ENCODE measurements at regions not wholly inside any gene's neighbourhood (a gene's known extent, or its start where the extent isn't known, plus 50 kb on each side); places are given as distances from the start of the nearest gene placed in this dataset.

DNA sequence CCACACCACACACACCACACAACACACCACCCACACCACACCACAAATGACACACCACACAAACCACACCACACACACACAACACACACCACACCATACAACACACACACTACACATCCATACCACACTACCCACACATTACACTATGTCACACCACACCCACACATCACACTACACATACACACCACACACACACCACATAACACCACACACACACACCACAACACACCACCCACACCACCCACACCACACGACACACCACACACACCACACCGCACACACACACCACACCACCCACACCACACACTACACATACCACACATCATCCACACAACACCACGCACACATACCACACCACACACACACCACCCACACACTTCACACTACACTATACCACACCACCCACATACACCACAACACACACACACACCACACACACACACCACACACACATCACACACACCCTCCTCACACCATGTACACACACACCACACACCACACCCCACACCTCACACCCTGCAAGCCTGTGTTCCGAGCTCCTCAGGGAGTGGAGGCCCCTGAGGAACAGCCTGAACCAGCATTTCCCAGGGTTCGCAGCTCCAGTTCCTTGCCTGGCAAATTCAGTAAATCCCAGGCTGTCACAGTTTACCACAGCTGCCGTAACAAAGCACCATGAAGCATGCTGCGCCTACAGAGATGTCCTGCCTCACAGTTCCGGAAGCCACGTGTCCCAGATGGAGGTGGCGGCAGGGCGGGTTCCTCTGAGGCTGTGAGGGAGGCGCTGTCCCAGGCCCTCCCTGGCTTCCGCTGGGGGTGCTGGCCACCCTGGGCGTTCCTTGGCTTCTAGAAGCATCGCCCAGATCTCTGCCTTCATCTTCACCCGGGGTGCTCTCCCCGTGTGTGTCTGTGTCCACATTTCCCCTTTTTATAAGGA is 69.8 kb upstream of the ATP5PO start:
- 83% methylated on average over 15 of the region's 17 CpGs for WGBS (ENCODE audit: low lambda C conversion rate, missing lambda C conversion rate)
- no peaks in the 10 kb centered on the region for H3K9me2 ChIP-seq (replicated peaks; ENCODE audit: insufficient read depth)
- H3K27ac ChIP-seq = no peak overlapping the region

DNA sequence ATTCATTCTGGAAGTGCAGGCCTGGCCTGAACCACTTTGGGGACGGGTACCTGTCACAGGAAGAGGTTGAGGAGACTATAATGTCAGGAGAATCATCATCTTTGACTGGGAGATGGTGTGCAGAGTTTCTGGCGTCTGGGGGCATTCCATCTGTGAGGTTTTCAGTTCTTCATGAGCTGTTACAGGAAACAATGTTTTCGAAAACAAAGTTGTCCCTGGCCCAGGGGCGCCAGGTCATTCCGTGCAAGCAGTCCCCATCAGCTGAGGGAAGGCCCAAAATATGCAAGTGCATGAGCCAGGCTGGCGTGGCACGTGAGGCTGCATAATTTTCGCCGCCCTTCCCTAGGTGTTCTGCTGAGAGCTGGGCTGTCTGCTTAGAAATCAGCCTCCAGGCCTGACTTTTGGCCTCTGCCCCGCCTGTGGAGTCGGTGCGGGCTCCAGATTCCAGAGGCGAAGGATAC is 68.4 kb upstream of the ATP5PO start:
- Histone ChIP-seq H3K27ac (no peak overlapping the region), H3K79me2 (no peaks in the 10 kb centered on the region), H3K9me2 (replicated peaks; ENCODE audit: insufficient read depth) (no peaks in the 10 kb centered on the region), H3K36me3 (replicated peaks; ENCODE audit: insufficient read depth, low read depth) (no peaks in the 10 kb centered on the region), H3K4me2 (no peak overlapping the region), H2AFZ (no peak overlapping the region), H3K4me1 (ENCODE audit: insufficient read depth) (no peaks in the 10 kb centered on the region), H3K9me3 (ENCODE audit: low read depth) (no peaks in the 10 kb centered on the region), H3K27me3 (no peaks in the 10 kb centered on the region), H3K4me3 (no peak overlapping the region), H4K20me1 (ENCODE audit: insufficient read depth, poor library complexity, severe bottlenecking) (no peaks in the 10 kb centered on the region)
- WGBS (ENCODE audit: low lambda C conversion rate, missing lambda C conversion rate) = 91% methylated on average over 13 of the region's 13 CpGs
- no peak for DNase-seq (ENCODE audit: low spot score)
- TF ChIP-seq EZH2 (IDR thresholded peaks at IDR 0.05; ENCODE audit: borderline replicate concordance) = no peak

More for the DNA sequence above, 69.8 kb upstream of the ATP5PO start:
- Histone ChIP-seq H4K20me1 (ENCODE audit: insufficient read depth, poor library complexity, severe bottlenecking) (no peaks in the 10 kb centered on the region), H3K27me3 (no peaks in the 10 kb centered on the region), H3K4me2 (no peak overlapping the region), H3K4me1 (ENCODE audit: insufficient read depth) (no peaks in the 10 kb centered on the region), H2AFZ (no peak overlapping the region), H3K4me3 (no peak overlapping the region), H3K79me2 (no peaks in the 10 kb centered on the region), H3K36me3 (replicated peaks; ENCODE audit: insufficient read depth, low read depth) (no peaks in the 10 kb centered on the region), H3K9me3 (ENCODE audit: low read depth) (no peaks in the 10 kb centered on the region)
- DNase-seq (ENCODE audit: low spot score) = no peak
- TF ChIP-seq EZH2 (IDR thresholded peaks at IDR 0.05; ENCODE audit: borderline replicate concordance) (no peak), EZH2phosphoT487 (IDR thresholded peaks at IDR 0.05; ENCODE audit: low read depth, severe bottlenecking, unreplicated experiment) (no peak)
- TF ChIP-seq, protein P1, sequence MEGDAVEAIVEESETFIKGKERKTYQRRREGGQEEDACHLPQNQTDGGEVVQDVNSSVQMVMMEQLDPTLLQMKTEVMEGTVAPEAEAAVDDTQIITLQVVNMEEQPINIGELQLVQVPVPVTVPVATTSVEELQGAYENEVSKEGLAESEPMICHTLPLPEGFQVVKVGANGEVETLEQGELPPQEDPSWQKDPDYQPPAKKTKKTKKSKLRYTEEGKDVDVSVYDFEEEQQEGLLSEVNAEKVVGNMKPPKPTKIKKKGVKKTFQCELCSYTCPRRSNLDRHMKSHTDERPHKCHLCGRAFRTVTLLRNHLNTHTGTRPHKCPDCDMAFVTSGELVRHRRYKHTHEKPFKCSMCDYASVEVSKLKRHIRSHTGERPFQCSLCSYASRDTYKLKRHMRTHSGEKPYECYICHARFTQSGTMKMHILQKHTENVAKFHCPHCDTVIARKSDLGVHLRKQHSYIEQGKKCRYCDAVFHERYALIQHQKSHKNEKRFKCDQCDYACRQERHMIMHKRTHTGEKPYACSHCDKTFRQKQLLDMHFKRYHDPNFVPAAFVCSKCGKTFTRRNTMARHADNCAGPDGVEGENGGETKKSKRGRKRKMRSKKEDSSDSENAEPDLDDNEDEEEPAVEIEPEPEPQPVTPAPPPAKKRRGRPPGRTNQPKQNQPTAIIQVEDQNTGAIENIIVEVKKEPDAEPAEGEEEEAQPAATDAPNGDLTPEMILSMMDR (IDR thresholded peaks at IDR 0.05; ENCODE audit: poor library complexity) = no peak

DNA sequence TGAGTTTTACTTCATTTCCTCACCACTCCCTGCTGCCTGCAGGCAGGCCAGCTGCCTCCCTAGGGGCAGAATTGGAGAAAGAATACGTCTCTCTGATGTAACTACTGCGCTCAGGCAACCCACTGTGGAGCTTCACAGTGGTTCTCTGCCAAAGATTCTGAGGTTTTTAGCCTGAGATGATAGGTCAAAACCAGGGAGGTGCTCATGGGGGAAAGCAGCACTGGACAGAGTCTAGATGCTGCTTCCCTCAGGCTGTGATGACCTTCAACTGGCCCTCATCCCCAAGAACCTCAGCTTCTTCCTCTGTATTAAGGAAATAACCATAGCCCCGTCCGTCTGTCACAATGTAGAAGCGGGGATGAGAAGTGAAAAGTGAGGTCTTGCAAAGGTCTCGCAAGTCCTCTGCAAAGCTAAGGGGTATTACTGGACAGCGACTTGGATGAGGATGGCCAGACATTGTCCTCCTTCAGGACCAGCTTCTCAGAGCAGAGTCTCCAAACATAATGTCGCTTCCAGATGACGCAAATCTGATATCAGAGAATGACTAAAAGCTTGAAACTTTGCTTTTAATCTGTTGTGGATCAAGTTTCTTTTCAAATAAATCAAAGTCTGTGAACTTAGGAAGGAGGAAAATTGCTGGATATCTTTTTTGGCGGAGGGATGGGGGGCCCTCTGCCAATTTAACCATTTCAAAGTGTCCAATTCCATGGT is 65.9 kb upstream of the ATP5PO start:
- DNase-seq (ENCODE audit: low spot score) = no peak
- no peak overlapping the region for H3K4me3 ChIP-seq
- no peaks in the 10 kb centered on the region for H3K36me3 ChIP-seq (replicated peaks; ENCODE audit: insufficient read depth, low read depth)
- no peaks in the 10 kb centered on the region for H3K9me2 ChIP-seq (replicated peaks; ENCODE audit: insufficient read depth)
- H3K4me1 ChIP-seq (ENCODE audit: insufficient read depth) = no peaks in the 10 kb centered on the region
- no peaks in the 10 kb centered on the region for H4K20me1 ChIP-seq (ENCODE audit: insufficient read depth, poor library complexity, severe bottlenecking)
- H3K27me3 ChIP-seq = no peaks in the 10 kb centered on the region
- TF ChIP-seq, protein P1 (IDR thresholded peaks at IDR 0.05; ENCODE audit: poor library complexity) = no peak
- no peak for TF ChIP-seq EZH2phosphoT487 (IDR thresholded peaks at IDR 0.05; ENCODE audit: low read depth, severe bottlenecking, unreplicated experiment)
- TF ChIP-seq EZH2 (IDR thresholded peaks at IDR 0.05; ENCODE audit: borderline replicate concordance) = no peak
- H3K27ac ChIP-seq = no peak overlapping the region
- H3K4me2 ChIP-seq = no peak overlapping the region
- no peaks in the 10 kb centered on the region for H3K79me2 ChIP-seq
- no peaks in the 10 kb centered on the region for H3K9me3 ChIP-seq (ENCODE audit: low read depth)
- H2AFZ ChIP-seq = no peak overlapping the region
- 84% methylated on average over 10 of the region's 10 CpGs for WGBS (ENCODE audit: low lambda C conversion rate, missing lambda C conversion rate)
